SK-N-SH (cell line): ENCODE measurements at regions not wholly inside any gene's neighbourhood (a gene's known extent, or its start where the extent isn't known, plus 50 kb on each side); places are given as distances from the start of the nearest gene placed in this dataset.

Experiments
- CTCF ChIA-PET: fragments of 300-600, 350-600 bp; formaldehyde crosslinking; extraction: SDS; loops from one replicate; lab custom pipeline; 2021; lab: Yijun Ruan, JAX
- POLR2A ChIA-PET: fragments of 350-600 bp; sonication (Branson Sonifier 250); formaldehyde crosslinking; extraction: SDS; loops from one replicate; lab custom pipeline; 2020; ENCODE audit warnings: antibody characterized with exemption, inconsistent platforms; lab: Yijun Ruan, JAX
- DNase-seq: peaks from one replicate; pipeline ENCODE4 v3.0.0; 2012
- H2AFZ ChIP-seq: fragments of 200-600 bp; sonication (generic); 2 replicates; pipeline ENCODE4 v1.8.1; 2016; ENCODE audit warnings: antibody characterized with exemption, mild to moderate bottlenecking, low read depth
- H3F3A ChIP-seq: fragments of 200-600 bp; sonication (generic); replicated peaks from 2 replicates; pipeline ENCODE3; 2016; ENCODE audit warnings: antibody characterized with exemption, mild to moderate bottlenecking; ENCODE audit not compliant: insufficient read depth
- H3K27ac ChIP-seq, 2 experiments: fragments of 200-500 bp in 1 of 2; fragments of 200-600 bp in 1 of 2; sonication (Bioruptor generic) in 1 of 2; sonication (generic), shearing (Covaris generic) in 1 of 2; 2 replicates each; pipeline versions ENCODE4 v1.5.1 to v1.6.1; 2014 to 2016; ENCODE audit warnings: low read depth in 2 of 2, inconsistent platforms in 1 of 2, low read length in 1 of 2, mild to moderate bottlenecking in 1 of 2, mixed read lengths in 1 of 2
- H3K27me3 ChIP-seq: fragments of 200-600 bp; sonication (generic), shearing (Covaris generic); 2 replicates; pipeline ENCODE4 v1.6.1; 2016; ENCODE audit warnings: mixed run types; ENCODE audit not compliant: insufficient read depth
- H3K36me3 ChIP-seq, 2 experiments: fragments of 200-500 bp in 1 of 2; fragments of 200-600 bp in 1 of 2; sonication (Bioruptor generic) in 1 of 2; sonication (generic) in 1 of 2; replicated peaks in 1 of 2; 2 replicates each; pipeline versions ENCODE3 to v1.5.1; 2014 to 2016; ENCODE audit warnings: low read length in 1 of 2, mild to moderate bottlenecking in 1 of 2; ENCODE audit not compliant: insufficient read depth in 2 of 2, control insufficient read depth in 1 of 2
- H3K4me1 ChIP-seq, 2 experiments: fragments of 200-500 bp in 1 of 2; fragments of 200-600 bp in 1 of 2; sonication (Bioruptor generic) in 1 of 2; sonication (generic), shearing (Covaris generic) in 1 of 2; 2 replicates each; pipeline versions ENCODE4 v1.5.1 to v1.6.1; 2014 to 2016; ENCODE audit warnings: low read depth in 1 of 2, low read length in 1 of 2, mixed run types in 1 of 2; ENCODE audit not compliant: insufficient read depth in 2 of 2, control insufficient read depth in 1 of 2
- H3K4me2 ChIP-seq: fragments of 200-600 bp; sonication (generic), shearing (Covaris generic); 2 replicates; pipeline ENCODE4 v1.6.1; 2017; ENCODE audit warnings: mixed run types
- H3K4me3 ChIP-seq, 2 experiments: fragments of 200-500 bp in 1 of 2; fragments of 200-600 bp in 1 of 2; sonication (Bioruptor generic) in 1 of 2; sonication (generic), shearing (Covaris generic) in 1 of 2; 2 replicates each; pipeline versions ENCODE4 v1.5.1 to v1.8.1; 2014 to 2016; ENCODE audit warnings: low read depth in 2 of 2, inconsistent platforms in 1 of 2, low read length in 1 of 2, mild to moderate bottlenecking in 1 of 2, mixed read lengths in 1 of 2, moderate library complexity in 1 of 2
- H3K79me2 ChIP-seq: fragments of 200-600 bp; sonication (generic); 2 replicates; pipeline ENCODE4 v1.8.1; 2017; ENCODE audit warnings: mild to moderate bottlenecking; ENCODE audit not compliant: insufficient read depth
- H3K9ac ChIP-seq: fragments of 200-600 bp; sonication (generic); 2 replicates; pipeline ENCODE4 v1.6.1; 2017; ENCODE audit warnings: mixed run types
- H3K9me2 ChIP-seq: fragments of 200-600 bp; sonication (generic); 2 replicates; pipeline ENCODE4 v1.6.1; 2017; ENCODE audit warnings: mixed run types
- H3K9me3 ChIP-seq: fragments of 200-600 bp; sonication (generic); 2 replicates; pipeline ENCODE4 v1.6.1; 2017; ENCODE audit warnings: mixed run types, mild to moderate bottlenecking, moderate library complexity
- H4K20me1 ChIP-seq: fragments of 200-600 bp; sonication (generic); 2 replicates; pipeline ENCODE4 v1.6.1; 2017; ENCODE audit warnings: mild to moderate bottlenecking, mixed run types; ENCODE audit not compliant: insufficient read depth
- EP300 ChIP-seq, 2 experiments: IDR thresholded peaks; 2 replicates each; pipeline versions ENCODE4 v1.4.0 to v1.6.1; 2012; ENCODE audit warnings: borderline replicate concordance in 1 of 2, low read depth in 1 of 2, low read length in 1 of 2
- FOXJ3 ChIP-seq: sonication (generic); formaldehyde crosslinking; IDR thresholded peaks from 2 replicates; pipeline ENCODE4 v1.5.1; 2020; ENCODE audit warnings: mild to moderate bottlenecking, missing genetic modification reagents
- GABPA ChIP-seq: IDR thresholded peaks from 2 replicates; pipeline ENCODE4 v1.4.0; 2012; ENCODE audit warnings: low read depth, mild to moderate bottlenecking
- GATA2 ChIP-seq: sonication (generic); formaldehyde crosslinking; IDR thresholded peaks from 2 replicates; pipeline ENCODE4 v1.5.0; 2020; ENCODE audit warnings: mild to moderate bottlenecking, missing genetic modification reagents
- MXI1 ChIP-seq: IDR thresholded peaks from 2 replicates; pipeline ENCODE4 v1.6.1; 2012; ENCODE audit warnings: mild to moderate bottlenecking, low read depth, low read length, improper control_type of control experiment
- NRF1 ChIP-seq: IDR thresholded peaks from 2 replicates; pipeline ENCODE4 v1.6.1; 2012; ENCODE audit warnings: low read depth, mild to moderate bottlenecking, low read length
- PBX3 ChIP-seq: IDR thresholded peaks from 2 replicates; pipeline ENCODE4; 2012
- POLR2AphosphoS5 ChIP-seq: IDR thresholded peaks from 2 replicates; pipeline ENCODE4 v1.6.1; 2012; ENCODE audit warnings: low read depth, low read length
- RAD21 ChIP-seq: IDR thresholded peaks from 2 replicates; pipeline ENCODE4 v1.6.1; 2012; ENCODE audit warnings: mild to moderate bottlenecking, low read length
- SIN3A ChIP-seq: IDR thresholded peaks from 2 replicates; pipeline ENCODE4 v1.6.1; 2012; ENCODE audit warnings: low read depth, mild to moderate bottlenecking, low read length, moderate library complexity, borderline replicate concordance
- SMC3 ChIP-seq: IDR thresholded peaks from 2 replicates; pipeline ENCODE4 v1.6.1; 2012; ENCODE audit warnings: low read depth, low read length, improper control_type of control experiment
- TCF12 ChIP-seq: IDR thresholded peaks from 2 replicates; pipeline ENCODE4 v1.4.0; 2012
- USF1 ChIP-seq: IDR thresholded peaks from 2 replicates; pipeline ENCODE4 v1.4.0; 2012; ENCODE audit warnings: low read depth, borderline replicate concordance
- WGBS: methylation state at CpG from one replicate; pipeline ENCODE4 v1.1.6; 2017; ENCODE audit warnings: low lambda C conversion rate; 5-methylcytosine and 5-hydroxymethylcytosine counted together
- TF ChIP-seq, protein P1 (sequence below): IDR thresholded peaks from 2 replicates; pipeline ENCODE4 v1.6.1; 2012; ENCODE audit warnings: mild to moderate bottlenecking, low read depth, low read length, moderate library complexity

- WGBS, result 29% methylated on average over 14 of the region's 14 CpGs
- CTCF ChIA-PET, result no interaction called here
- no peak overlapping the region for H3K4me2 ChIP-seq
- no peak for TF ChIP-seq USF1
- peak; percentile 29; the same call in 1 of the 2 replicates for TF ChIP-seq PBX3
- no peak for TF ChIP-seq RAD21
- no peak for TF ChIP-seq NRF1
- TF ChIP-seq SIN3A, result no peak
- TF ChIP-seq POLR2AphosphoS5, result no peak
- no peak for TF ChIP-seq GATA2
- peak; percentile 65 for TF ChIP-seq TCF12
- TF ChIP-seq FOXJ3 (CRISPR knock-in tag), result no peak
- no peak for TF ChIP-seq GABPA
- TF ChIP-seq EP300 (IDR thresholded peaks at IDR 0.05; ENCODE audit: borderline replicate concordance in 1 of 2, low read depth in 1 of 2, low read length in 1 of 2), result no peak
- peaks cover 6% of the 10 kb centered on the region for H3F3A ChIP-seq
- H3K27ac ChIP-seq, result no peak overlapping the region
- peaks cover 76% of the 10 kb centered on the region for H3K27me3 ChIP-seq
- H3K9me2 ChIP-seq, result no peaks in the 10 kb centered on the region
- H3K36me3 ChIP-seq, result no peaks in the 10 kb centered on the region
- no peaks in the 10 kb centered on the region for H3K9me3 ChIP-seq
- no peaks in the 10 kb centered on the region for H4K20me1 ChIP-seq
- H3K4me1 ChIP-seq, result peaks cover 0 to 6% of the 10 kb centered on the region in 2 experiments; a peak in 1 of 4 replicates
- H3K9ac ChIP-seq, result no peak overlapping the region
- DNase-seq, result no peak
- no peaks in the 10 kb centered on the region for H3K79me2 ChIP-seq
- POLR2A ChIA-PET, result no interaction called here
- no peak overlapping the region for H3K4me3 ChIP-seq
- no peak overlapping the region for H2AFZ ChIP-seq
Measured at GRCh38 chr16:86880316-86881117, 302.2 kb downstream of the FOXL1 start.

GRCh38 chr16:86881118-86881510 lies 302.8 kb downstream of the FOXL1 start:
- no peak for DNase-seq
- Histone ChIP-seq H3K79me2 (no peaks in the 10 kb centered on the region), H2AFZ (no peak overlapping the region), H3K9me3 (no peaks in the 10 kb centered on the region), H3K9ac (no peak overlapping the region), H3K4me2 (no peak overlapping the region), H3K27ac (no peak overlapping the region), H3K9me2 (no peaks in the 10 kb centered on the region)
- 22% methylated on average over 10 of the region's 12 CpGs for WGBS
- TF ChIP-seq, protein P1, sequence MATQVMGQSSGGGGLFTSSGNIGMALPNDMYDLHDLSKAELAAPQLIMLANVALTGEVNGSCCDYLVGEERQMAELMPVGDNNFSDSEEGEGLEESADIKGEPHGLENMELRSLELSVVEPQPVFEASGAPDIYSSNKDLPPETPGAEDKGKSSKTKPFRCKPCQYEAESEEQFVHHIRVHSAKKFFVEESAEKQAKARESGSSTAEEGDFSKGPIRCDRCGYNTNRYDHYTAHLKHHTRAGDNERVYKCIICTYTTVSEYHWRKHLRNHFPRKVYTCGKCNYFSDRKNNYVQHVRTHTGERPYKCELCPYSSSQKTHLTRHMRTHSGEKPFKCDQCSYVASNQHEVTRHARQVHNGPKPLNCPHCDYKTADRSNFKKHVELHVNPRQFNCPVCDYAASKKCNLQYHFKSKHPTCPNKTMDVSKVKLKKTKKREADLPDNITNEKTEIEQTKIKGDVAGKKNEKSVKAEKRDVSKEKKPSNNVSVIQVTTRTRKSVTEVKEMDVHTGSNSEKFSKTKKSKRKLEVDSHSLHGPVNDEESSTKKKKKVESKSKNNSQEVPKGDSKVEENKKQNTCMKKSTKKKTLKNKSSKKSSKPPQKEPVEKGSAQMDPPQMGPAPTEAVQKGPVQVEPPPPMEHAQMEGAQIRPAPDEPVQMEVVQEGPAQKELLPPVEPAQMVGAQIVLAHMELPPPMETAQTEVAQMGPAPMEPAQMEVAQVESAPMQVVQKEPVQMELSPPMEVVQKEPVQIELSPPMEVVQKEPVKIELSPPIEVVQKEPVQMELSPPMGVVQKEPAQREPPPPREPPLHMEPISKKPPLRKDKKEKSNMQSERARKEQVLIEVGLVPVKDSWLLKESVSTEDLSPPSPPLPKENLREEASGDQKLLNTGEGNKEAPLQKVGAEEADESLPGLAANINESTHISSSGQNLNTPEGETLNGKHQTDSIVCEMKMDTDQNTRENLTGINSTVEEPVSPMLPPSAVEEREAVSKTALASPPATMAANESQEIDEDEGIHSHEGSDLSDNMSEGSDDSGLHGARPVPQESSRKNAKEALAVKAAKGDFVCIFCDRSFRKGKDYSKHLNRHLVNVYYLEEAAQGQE, result no peak
- TF ChIP-seq MXI1 (no peak), PBX3 (no peak), SMC3 (no peak)
- TF ChIP-seq, all 33 proteins: peak for 0
- peaks cover 0 to 6% of the 10 kb centered on the region in 2 experiments; a peak in 1 of 4 replicates for H3K4me1 ChIP-seq
- peaks cover 76% of the 10 kb centered on the region; the same call in 1 of the 2 replicates for H3K27me3 ChIP-seq
- no peaks in the 10 kb centered on the region for H3K36me3 ChIP-seq
- H3K4me3 ChIP-seq, result no peak overlapping the region
- peaks cover 6% of the 10 kb centered on the region for H3F3A ChIP-seq
- no peaks in the 10 kb centered on the region for H4K20me1 ChIP-seq
- POLR2A ChIA-PET, result no interaction called here
- CTCF ChIA-PET, result no interaction called here
